K562 (cell line): ENCODE measurements at regions not wholly inside any gene's neighbourhood (a gene's known extent, or its start where the extent isn't known, plus 50 kb on each side); places are given as distances from the start of the nearest gene placed in this dataset.

ENCODE experiments used
- JUND ChIP-seq, 2 experiments: IDR thresholded peaks; 2 replicates in 1 of 2; 3 replicates in 1 of 2; pipeline ENCODE4 v1.6.1; 2011; ENCODE audit warnings: borderline replicate concordance in 2 of 2, low read depth in 2 of 2, low read length in 2 of 2, improper control_type of control experiment in 1 of 2, missing biosample characterization in 1 of 2, missing genetic modification characterization in 1 of 2, missing genetic modification reagents in 1 of 2
- MYNN ChIP-seq, 2 experiments: sonication (generic); formaldehyde crosslinking in 1 of 2; IDR thresholded peaks; 2 replicates each; pipeline versions ENCODE4 v1.5.0 to v1.6.1; 2016 to 2020; ENCODE audit warnings: antibody characterized with exemption in 1 of 2, missing genetic modification reagents in 1 of 2
- SRSF3 ChIP-seq: fragments of 200-400 bp; formaldehyde crosslinking; IDR thresholded peaks from 2 replicates; pipeline ENCODE4 v1.6.1; 2016; ENCODE audit warnings: mild to moderate bottlenecking, low read length, moderate library complexity; ENCODE audit not compliant: insufficient read depth
- ZNF551 ChIP-seq: fragments of 250-450 bp; sonication (Bioruptor Pico); IDR thresholded peaks from 2 replicates; pipeline ENCODE4 v1.5.0; 2021; ENCODE audit warnings: mild to moderate bottlenecking, moderate library complexity
- TF ChIP-seq, protein P1 (sequence below), 2 experiments: IDR thresholded peaks; 2 replicates each; pipeline ENCODE4 v1.6.1; 2012; ENCODE audit warnings: improper control_type of control experiment in 2 of 2, low read depth in 2 of 2, low read length in 2 of 2, borderline replicate concordance in 1 of 2
- TF ChIP-seq, protein P2 (sequence below): fragments of 450-650 bp; formaldehyde crosslinking; conservative IDR thresholded peaks from 2 replicates; pipeline ENCODE4 v1.4.0; 2022; ENCODE audit warnings: mild to moderate bottlenecking, missing genetic modification characterization
- TF ChIP-seq, protein P3 (sequence below): sonication (generic); formaldehyde crosslinking; IDR thresholded peaks from 2 replicates; pipeline ENCODE4 v1.8.1; 2023; ENCODE audit warnings: mild to moderate bottlenecking, missing genetic modification reagents
- TF ChIP-seq, protein P4 (sequence below): fragments of 450-650 bp; formaldehyde crosslinking; IDR thresholded peaks from 2 replicates; pipeline ENCODE4 v1.4.0; 2020; ENCODE audit warnings: mild to moderate bottlenecking, moderate library complexity
- TF ChIP-seq, protein P5 (sequence below): fragments of 450-650 bp; formaldehyde crosslinking; IDR thresholded peaks from 2 replicates; pipeline ENCODE4 v1.4.0; 2020; ENCODE audit warnings: mild to moderate bottlenecking, mixed read lengths

DNA sequence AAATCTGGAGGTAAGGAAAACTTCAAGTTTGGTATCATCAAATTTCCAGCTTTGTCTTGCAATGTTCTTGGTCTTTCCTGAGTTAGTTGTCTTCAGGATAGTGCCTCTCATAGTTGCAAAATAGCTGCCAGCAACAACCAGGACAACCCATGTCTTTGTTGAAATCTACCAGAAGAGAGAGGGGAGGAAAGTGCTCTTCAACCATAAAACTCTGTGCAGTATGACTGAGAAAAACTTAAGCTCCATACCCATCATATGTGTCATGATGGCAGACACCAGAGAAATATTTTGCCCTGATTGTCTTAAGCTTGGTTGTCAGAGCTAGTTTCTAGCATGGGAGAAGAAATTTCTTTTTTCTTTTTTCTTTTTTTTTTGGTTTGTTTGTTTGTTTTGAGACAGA, 103.3 kb downstream of the SPRY2 start (continued):
- TF ChIP-seq JUND (IDR thresholded peaks at IDR 0.05; ENCODE audit: borderline replicate concordance, low read depth, low read length) (no peak), JUND (tag; IDR thresholded peaks at IDR 0.05; ENCODE audit: borderline replicate concordance, low read depth, low read length) (no peak), ZNF551 (CRISPR knock-in tag) (no peak), SRSF3 (no peak), MYNN (IDR thresholded peaks at IDR 0.05) (no peak), MYNN (CRISPR knock-in tag; IDR thresholded peaks at IDR 0.05) (no peak)
- TF ChIP-seq, protein P1, sequence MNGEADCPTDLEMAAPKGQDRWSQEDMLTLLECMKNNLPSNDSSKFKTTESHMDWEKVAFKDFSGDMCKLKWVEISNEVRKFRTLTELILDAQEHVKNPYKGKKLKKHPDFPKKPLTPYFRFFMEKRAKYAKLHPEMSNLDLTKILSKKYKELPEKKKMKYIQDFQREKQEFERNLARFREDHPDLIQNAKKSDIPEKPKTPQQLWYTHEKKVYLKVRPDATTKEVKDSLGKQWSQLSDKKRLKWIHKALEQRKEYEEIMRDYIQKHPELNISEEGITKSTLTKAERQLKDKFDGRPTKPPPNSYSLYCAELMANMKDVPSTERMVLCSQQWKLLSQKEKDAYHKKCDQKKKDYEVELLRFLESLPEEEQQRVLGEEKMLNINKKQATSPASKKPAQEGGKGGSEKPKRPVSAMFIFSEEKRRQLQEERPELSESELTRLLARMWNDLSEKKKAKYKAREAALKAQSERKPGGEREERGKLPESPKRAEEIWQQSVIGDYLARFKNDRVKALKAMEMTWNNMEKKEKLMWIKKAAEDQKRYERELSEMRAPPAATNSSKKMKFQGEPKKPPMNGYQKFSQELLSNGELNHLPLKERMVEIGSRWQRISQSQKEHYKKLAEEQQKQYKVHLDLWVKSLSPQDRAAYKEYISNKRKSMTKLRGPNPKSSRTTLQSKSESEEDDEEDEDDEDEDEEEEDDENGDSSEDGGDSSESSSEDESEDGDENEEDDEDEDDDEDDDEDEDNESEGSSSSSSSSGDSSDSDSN (IDR thresholded peaks at IDR 0.05; ENCODE audit: borderline replicate concordance in 1 of 2, low read depth in 2 of 2, low read length in 2 of 2) = no peak
- TF ChIP-seq, protein P2, sequence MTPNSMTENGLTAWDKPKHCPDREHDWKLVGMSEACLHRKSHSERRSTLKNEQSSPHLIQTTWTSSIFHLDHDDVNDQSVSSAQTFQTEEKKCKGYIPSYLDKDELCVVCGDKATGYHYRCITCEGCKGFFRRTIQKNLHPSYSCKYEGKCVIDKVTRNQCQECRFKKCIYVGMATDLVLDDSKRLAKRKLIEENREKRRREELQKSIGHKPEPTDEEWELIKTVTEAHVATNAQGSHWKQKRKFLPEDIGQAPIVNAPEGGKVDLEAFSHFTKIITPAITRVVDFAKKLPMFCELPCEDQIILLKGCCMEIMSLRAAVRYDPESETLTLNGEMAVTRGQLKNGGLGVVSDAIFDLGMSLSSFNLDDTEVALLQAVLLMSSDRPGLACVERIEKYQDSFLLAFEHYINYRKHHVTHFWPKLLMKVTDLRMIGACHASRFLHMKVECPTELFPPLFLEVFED = no peak
- TF ChIP-seq, protein P3, sequence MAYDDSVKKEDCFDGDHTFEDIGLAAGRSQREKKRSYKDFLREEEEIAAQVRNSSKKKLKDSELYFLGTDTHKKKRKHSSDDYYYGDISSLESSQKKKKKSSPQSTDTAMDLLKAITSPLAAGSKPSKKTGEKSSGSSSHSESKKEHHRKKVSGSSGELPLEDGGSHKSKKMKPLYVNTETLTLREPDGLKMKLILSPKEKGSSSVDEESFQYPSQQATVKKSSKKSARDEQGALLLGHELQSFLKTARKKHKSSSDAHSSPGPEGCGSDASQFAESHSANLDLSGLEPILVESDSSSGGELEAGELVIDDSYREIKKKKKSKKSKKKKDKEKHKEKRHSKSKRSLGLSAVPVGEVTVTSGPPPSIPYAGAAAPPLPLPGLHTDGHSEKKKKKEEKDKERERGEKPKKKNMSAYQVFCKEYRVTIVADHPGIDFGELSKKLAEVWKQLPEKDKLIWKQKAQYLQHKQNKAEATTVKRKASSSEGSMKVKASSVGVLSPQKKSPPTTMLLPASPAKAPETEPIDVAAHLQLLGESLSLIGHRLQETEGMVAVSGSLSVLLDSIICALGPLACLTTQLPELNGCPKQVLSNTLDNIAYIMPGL (CRISPR knock-in tag) = no peak
- TF ChIP-seq, protein P4, sequence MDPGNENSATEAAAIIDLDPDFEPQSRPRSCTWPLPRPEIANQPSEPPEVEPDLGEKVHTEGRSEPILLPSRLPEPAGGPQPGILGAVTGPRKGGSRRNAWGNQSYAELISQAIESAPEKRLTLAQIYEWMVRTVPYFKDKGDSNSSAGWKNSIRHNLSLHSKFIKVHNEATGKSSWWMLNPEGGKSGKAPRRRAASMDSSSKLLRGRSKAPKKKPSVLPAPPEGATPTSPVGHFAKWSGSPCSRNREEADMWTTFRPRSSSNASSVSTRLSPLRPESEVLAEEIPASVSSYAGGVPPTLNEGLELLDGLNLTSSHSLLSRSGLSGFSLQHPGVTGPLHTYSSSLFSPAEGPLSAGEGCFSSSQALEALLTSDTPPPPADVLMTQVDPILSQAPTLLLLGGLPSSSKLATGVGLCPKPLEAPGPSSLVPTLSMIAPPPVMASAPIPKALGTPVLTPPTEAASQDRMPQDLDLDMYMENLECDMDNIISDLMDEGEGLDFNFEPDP (CRISPR knock-in tag) = no peak
- TF ChIP-seq, protein P5, sequence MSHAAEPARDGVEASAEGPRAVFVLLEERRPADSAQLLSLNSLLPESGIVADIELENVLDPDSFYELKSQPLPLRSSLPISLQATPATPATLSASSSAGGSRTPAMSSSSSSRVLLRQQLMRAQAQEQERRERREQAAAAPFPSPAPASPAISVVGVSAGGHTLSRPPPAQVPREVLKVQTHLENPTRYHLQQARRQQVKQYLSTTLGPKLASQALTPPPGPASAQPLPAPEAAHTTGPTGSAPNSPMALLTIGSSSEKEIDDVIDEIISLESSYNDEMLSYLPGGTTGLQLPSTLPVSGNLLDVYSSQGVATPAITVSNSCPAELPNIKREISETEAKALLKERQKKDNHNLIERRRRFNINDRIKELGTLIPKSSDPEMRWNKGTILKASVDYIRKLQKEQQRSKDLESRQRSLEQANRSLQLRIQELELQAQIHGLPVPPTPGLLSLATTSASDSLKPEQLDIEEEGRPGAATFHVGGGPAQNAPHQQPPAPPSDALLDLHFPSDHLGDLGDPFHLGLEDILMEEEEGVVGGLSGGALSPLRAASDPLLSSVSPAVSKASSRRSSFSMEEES (CRISPR knock-in tag) = no peak
